GM18519 (cell line): ENCODE measurements at regions not wholly inside any gene's neighbourhood (a gene's known extent, or its start where the extent isn't known, plus 50 kb on each side); places are given as distances from the start of the nearest gene placed in this dataset.

Experiments used
- ATAC-seq: cut with Tn5 transposase; IDR thresholded peaks from one replicate; pipeline ENCODE4 v1.9.1; 2021; ENCODE audit warnings: mild to moderate bottlenecking, moderate library complexity; ENCODE audit not compliant: unreplicated experiment, low FRiP score

DNA sequence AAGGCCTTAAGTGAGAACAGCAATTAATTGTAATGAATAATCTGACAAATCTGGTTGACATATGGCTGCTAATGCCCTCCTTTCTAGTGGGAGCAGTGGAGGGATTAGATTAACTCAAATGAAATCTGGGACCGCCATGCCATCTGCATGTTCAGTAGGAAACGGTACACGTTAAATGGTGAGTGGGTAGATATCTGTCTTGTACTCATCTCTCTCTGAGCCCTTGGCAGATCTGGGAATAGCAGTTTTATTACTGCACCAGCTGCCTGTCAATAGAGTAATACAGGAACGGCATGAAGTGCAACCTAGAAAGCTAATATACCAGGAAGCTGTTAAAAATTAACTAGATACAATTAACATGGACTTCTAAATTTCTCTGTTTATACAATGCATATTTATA, 258.8 kb downstream of the GPD2 start:
- no peak for ATAC-seq

DNA sequence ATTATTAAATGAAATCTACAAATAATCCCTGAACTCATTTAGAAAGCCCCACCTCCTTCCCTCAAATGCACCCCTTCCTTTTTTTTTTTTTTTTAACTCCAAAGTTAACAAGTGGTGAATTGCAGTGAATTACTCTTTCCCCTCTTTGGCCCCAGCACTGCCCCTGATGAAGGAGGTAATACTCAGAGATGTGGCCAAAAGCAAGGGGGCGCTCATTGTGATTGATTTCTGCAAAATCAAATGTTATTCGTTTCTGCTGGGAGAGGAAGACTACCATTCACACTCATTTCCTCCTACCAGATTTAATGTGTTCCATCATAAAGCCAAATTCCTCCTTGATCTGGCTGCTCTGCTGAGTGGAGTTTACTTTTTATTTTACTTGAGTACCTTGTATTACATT, 259.4 kb downstream of the GPD2 start:
- no peak for ATAC-seq

DNA sequence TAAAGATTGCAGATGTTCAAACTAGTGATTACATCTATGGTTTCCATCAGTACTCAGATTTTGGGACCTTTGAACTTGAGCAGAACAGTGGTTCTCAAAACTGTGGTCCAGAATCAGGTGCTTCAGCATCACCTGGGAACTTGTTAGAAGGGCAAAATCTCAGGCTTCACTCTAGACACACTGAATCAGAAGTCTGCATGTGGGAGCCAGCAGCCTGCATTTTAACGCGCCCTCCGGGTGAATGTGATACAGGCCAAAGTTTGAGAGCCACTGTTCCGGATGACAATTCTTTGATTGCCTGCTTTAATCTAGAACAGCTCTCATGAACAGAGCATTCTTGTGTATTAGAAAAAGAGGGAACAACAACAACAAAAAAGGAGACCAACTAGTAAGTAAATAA, 261.7 kb downstream of the GPD2 start:
- no peak for ATAC-seq

DNA sequence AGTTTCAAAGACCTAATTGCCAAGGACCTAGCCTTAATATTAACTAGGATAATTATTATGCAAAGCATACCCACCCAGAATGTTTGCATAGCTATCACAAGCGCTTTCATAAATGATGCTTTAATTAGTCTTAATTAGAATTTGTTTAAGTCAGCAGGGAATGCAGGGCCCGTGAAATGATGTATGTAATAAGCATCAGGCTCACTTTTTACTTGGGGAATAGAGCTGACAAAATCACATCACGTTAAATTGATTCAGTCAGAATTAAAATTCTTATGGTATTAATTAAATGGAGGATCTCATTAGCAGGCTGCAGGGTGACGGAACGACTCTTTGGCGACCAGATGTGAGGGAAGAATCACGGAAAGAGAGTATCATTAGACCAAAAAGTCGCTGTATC, 264.5 kb downstream of the GPD2 start:
- no peak for ATAC-seq

DNA sequence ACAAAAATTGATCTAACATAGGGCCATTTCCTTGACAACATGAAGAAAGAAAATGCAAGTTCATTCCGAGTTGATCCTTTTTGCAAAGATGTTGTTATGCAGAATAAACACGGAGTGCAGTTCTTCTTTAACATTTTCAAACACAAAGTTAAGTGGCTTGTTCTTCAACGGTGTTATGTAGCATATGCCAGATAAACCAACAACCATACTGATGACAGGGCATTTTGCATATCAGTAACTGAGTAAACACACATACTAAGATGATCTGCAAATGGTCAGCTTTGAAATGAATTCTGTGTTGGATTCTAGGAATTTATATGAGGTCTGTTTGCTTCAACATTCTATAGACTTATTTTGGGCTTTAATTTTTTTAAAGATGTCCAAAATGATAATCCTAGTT, 266.4 kb downstream of the GPD2 start:
- ATAC-seq = no peak

DNA sequence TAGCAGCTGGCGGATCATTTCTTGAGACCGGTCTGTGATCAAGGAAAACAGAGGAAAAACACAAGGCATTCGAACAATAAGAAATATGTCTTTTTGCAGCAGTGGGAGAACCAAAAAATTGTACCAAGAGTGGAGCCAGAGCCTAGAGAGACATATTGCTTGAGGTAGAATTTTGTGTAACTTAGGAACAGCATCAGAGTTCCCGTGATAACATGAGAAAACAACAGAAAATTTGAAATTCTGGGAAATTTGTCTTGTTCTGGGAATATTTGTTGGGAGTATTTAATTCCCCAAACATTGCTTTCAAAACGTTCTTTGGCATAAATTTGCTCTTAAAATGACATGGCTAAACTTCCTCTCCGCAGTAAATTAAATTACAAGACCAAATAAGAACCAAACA, 267.5 kb downstream of the GPD2 start:
- ATAC-seq = no peak

DNA sequence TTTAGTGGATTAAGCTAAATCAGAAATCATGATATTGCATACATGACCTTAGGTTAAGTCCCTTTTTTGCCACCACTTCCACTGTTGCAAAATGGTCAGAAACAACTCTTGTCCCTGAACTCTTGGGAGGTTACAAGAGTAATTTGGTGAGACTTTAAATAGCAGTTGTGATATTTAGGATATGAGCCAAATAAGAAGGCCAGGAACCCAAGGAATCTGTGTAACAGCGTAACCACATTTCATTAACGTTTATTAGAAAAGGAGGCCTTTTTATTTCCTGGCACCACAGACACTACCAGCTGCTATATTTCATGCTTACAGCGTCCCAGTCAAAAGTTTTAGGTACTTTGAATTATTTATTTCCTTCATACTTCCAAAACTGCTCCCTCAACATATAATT, 268.0 kb downstream of the GPD2 start:
- no peak for ATAC-seq

DNA sequence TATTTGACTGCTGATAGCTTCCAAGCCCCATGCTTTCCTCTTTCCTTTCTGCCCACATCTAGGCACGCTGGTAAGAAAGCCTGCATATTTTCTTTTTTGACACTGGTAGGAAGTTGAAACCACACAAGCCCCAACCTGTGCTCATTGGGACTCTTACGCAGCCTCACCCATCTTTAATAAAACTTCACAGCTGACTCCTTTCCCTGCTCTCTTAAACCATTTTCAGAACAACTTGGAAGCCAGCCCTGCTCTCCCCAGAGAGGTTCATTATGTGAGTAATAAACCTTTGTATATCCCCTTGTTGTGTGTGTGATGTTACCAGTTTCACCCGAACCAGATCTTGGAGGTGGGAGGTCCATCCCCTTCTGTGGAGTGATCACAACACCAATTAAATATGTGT, 268.4 kb downstream of the GPD2 start:
- ATAC-seq = no peak

DNA sequence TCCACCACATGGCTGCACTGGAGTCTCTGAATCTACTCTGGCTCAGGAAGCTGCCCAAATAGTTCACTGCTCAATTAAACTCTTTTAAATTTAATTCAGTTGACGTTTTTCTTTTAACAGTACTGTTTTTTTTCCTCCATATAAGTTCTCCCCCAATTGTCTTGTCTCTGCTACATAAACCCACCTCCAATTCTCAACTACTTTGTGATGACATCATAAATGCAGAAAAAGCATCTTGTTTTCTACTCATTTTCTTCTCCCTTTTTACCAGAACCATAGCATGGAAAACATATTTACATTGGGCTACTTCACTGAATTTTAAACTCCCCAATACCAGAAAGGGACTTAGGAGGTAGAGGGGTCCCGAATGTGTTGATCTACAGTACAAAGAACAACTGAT, 270.4 kb downstream of the GPD2 start:
- no peak for ATAC-seq

DNA sequence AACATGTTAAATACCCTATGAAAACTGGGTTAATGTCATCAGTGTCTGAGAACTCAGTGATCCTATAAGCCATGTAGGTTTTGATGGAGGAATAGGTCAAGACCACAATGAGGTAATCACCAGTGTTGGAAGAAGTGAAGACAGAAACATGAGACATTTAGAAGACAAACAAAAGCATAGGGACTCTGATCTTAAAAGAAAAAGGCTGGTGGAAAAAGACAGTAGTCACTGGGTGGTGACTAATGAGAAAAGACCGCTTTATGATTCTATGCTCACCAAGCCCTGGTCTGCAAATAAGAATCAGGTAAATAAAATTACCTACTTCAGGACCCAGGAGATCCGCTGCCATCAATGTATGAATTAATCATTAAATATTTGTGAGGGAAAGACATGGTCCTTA, 271.9 kb downstream of the GPD2 start:
- ATAC-seq = no peak

DNA sequence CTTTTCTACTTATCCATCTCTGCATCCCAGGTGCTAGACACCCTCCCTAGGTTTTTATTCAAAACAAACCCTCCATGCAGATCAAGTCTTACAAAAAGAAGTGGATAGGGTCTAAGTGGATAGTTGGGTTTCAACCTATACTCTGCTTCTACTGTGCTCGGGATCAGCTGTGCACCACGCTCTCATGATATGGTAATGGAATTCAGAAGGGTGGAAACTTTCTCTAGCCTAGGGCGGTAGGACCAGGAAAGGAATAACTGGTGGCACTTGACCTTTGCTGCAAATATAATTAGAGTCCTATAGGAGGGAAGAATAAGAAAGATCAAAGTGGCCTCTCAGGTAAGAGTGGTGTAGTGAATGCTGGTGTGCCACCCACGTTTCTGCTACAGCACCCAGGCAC, 272.9 kb downstream of the GPD2 start:
- ATAC-seq = no peak

DNA sequence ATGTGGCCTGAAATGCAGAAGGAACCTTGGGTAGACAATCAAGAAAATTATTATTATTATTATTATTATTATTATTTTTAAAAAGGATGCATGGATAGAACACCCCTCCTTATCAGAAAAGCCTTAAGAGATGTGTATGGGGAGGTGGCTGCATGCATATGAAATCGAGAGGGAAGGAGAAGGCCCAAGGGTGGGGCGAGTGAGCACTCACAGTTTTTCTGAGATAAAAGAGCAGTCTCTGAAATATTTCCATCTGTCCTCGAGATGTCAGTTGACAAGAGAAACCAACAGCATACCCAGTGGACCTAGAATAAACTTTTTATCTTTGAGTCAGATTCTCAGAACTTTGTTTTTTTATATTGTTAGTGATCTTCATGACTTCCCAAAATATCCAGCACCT, 282.9 kb downstream of the GPD2 start:
- no peak for ATAC-seq

DNA sequence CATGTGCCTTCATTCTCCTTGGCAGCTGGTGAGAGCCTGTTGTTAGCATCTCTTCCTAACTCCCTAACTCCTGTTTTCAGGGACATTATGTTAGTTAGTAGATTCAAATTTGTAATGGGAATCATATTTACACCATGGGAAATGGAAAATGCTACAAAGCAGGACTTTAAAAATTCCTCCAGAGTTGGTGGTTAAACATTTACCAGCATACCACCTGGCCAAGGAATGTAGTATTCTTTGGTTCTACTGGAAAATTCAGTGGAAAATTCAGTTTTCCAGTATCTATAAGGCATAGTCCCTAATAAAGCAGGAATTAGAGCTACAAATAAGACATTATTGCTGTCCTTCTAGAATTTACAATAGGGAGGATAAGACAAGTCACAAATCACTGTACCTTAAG, 291.7 kb downstream of the GPD2 start:
- no peak for ATAC-seq

DNA sequence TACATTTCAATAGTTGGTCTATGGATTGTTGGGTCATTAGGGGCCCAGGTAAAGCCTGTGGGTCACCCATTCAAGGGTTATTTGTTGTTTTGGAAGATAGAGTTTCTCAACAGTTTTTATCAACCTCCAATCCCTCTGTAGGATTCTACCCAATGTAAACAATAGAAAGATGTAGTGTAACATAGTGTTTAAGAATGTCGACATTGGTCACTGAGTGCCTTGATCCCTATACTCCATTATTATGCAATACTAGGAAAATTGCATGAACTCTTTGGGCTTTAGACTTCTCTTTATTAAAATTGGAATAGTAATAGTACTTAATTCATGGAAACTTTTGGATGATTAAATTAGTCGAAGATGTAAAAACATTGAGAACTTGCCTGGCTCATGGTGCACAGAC, 292.1 kb downstream of the GPD2 start:
- no peak for ATAC-seq

DNA sequence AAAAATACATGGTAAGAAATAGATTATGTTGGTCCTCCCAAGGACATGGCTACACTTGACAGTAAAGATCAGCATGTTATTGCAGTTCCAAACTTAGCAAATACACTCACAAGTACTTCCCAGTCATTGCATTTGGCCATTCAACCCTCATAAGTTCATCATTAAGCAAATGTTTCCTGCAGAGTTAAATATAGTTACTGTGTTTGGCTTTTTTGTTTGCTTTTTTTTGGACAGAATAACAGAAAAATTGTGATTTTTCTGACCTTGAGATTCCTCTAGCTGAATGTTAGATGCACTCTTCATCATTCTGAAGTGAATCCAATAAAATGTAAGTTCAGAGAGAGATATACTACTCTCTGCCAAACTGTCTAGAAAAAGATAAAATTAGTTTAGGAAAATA, 295.3 kb downstream of the GPD2 start:
- no peak for ATAC-seq

DNA sequence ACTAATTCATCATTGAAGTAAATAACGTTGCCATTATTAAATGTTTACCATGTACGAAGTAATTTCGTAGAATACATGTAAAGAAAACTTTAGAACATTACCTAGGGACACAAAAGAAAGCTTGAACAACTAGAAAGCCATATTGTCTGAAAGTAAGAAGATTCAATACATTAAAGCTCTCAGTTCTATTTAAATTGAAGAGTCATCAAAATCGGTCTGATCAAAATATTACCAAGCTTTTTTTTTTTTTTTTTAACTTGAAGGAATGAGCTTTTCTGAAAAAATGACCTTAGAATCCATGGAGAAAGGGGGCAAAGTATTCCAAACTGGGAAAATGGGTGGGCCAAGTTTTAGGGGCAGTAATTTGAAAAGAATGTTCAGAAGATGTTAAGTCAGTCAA, 300.8 kb downstream of the GPD2 start:
- no peak for ATAC-seq

DNA sequence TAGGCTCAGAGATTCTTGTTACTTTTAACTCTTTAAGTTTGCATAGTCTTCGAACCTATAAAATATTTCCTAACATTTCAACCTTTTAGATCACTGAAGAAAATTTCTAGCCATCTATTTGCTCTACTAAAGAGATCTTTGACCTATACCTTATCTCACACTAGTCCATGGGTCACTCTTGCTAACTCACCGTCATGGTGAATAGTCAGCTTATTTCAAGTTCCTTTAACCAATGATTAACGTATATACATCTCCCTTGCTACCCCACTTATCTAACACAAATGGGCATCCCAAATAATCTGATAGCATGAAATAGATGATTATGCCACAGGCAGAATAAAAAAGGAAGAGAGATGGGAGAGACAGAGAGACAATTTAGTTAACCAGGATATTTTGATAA, 303.1 kb downstream of the GPD2 start:
- no peak for ATAC-seq

DNA sequence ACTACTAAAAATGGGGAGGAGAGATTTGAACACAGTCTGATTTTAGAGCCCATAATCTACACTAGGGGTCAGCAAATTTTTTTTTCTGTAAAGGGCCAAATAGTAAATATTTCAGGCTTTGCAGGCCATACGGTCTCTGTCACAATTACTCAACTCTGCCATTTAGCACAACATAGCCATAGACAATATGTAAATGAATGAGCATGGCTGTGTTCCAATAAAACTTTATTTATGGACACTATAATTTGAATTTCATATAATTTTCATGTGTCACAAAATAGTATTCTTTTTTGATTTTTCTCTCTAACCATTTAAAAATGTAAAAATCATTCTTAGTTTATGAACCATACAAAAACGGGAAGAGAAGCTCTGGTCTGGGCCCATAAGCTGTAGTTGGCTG, 309.4 kb downstream of the GPD2 start:
- ATAC-seq = no peak

DNA sequence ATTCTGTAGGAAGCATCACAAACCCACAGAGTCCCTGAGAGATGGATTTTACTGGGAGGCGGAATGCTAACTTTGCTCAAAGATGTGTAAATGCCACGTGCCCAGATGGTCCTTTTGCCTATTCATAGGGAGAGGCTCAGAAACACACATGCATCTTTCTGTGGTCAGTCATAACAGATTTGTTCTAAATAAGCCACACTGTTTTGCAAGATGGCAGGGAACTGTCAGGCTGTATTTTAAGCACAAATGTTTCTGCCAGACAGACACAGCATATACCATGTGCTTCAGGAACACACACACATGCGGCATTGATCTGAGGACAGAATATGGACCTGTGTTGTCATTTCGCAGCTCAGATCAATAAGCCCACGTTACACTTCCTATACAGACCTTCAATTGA, 312.0 kb downstream of the GPD2 start:
- no peak for ATAC-seq

DNA sequence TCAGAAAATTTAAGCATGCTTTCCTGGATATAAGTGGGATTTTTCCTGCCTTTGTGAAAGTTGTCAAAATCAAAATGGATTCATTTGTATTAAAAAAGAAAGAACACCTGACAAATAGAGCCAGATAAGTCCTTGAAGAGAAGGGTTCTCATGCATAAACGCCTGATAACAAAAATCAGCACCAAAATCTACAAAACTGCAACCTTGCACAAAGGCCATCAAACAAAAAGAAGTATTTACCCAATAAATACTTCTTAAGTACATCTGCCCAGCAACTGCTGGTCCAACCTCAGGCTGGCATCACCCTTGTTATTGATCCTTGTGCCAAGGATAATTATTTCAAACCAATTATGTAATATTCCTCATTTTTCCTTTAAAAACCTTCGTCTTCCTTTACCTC, 315.9 kb downstream of the GPD2 start:
- ATAC-seq = no peak

DNA sequence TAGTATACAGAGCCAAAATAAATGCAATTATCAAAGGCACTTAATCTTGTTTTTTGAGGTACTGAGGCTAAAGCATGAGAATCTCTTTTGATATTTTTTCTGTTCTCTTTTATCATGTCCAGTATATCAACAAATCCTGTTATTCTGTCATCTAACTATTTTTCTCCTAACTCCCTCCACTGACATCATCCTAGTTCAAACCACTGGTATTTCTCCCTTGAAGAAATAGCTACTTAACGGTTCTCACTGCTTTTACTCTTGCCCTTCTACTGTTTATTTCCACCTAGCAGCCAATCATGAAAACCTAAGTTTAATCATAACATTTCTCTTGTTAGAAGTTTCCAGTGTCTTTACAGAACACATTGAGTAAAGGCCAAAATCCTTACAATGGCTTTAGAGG, 317.6 kb downstream of the GPD2 start:
- ATAC-seq = no peak

DNA sequence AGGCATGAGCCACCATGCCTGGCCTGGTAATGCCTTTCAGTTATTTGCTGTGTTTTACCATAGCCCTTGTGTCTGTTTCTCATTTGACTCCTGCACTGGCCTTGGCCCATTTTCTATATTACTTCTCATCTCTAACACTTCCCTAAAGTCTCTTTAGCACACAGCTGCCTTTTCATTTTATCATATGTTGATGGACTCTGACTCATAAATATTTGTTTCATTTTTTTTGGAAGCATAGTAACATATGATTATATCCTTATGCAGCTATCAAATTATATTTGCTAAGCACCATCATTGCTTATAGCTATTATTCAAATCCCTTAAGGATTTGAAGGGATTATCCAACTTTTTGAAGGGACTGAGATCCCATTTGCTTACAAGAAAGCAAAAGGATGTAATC, 320.3 kb downstream of the GPD2 start:
- no peak for ATAC-seq

DNA sequence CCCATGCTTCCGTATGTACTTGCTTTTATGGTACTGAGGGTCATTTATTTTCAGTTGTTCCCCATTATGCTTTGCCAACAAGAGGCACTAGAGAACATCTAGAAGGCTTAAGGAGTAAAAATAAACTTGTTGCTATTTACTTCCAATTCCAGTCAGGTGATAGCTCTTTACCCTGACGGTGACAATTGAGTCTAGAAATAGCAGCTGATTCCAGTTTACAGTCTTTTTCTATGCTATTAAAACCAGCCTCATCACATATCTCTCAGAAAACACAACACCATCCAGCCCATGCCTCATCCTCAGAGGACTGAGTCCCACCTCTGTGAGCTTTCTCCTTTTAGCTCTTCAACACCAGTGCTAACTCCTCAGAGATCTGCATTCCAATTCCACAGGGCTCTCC, 327.0 kb downstream of the GPD2 start:
- no peak for ATAC-seq

DNA sequence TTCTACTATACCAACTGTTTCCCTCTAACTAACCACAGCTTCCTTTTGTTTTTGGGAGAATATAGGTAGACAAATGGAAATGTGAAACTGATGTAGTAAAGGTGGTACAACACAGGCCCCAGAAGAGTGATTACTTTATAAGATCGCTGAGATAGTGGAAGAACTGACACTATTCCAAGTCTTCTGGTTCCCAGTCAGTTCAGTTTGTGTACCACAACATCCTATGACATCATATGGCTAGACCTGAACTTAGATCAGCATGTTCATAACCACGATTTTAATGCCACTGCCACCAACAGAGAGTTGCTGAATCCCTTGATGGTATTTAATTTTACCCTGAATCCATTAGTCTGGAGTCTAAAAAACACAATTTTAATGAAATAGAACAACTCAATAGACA, 328.9 kb downstream of the GPD2 start:
- no peak for ATAC-seq
